Globus pallidus (tissue), 1 donor: ENCODE measurements at regions not wholly inside any gene's neighbourhood (a gene's known extent, or its start where the extent isn't known, plus 50 kb on each side); places are given as distances from the start of the nearest gene placed in this dataset.
"Not testable (repeated sequence)": the region's sequence is repeated elsewhere in the genome, so short reads cannot be mapped to it uniquely, and the experiment has no call there.

Experiments
- DNase-seq: peaks from one replicate; pipeline ENCODE4 v3.0.0-alpha.2; 2015; ENCODE audit warnings: low spot score

- no peak for DNase-seq
These were observed 78.4 kb downstream of the ADAMTS15 start for GRCh38 chr11:130526846-130527245.

DNA sequence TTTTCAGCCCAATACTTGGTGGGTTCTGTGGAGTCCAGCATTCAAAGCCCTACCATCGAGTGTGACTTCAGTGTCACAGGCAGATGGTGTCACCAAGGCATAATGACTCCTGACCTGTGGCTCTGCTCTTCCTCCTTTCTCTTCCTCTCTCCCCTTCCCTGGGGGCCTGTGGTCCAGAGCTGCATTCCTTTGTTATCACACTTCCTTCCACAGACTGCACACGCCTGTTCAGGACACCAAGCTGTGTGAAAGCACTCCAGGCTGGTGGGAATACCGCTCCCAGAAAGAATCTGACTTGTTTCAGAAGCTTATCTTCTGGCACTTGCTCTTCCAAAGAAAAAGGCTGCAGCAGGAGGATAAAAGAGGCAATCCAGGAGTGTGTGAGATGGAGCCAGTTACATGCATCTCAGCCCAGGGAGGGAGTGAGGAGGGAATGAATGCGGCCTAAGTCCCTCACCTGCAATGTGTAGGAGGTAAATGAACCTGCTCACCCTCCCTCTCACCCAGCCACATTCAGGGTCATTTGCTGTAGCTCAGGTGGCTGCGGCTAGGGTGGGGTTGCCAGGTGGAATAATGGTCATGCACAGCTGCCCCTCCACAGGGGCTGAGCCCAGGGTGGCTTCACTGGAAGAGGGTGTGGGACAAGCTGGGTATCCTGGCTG lies 79.3 kb downstream of the ADAMTS15 start:
- no peak for DNase-seq

- no peak for DNase-seq
These were observed 80.1 kb downstream of the ADAMTS15 start for GRCh38 chr11:130528298-130529261.

DNA sequence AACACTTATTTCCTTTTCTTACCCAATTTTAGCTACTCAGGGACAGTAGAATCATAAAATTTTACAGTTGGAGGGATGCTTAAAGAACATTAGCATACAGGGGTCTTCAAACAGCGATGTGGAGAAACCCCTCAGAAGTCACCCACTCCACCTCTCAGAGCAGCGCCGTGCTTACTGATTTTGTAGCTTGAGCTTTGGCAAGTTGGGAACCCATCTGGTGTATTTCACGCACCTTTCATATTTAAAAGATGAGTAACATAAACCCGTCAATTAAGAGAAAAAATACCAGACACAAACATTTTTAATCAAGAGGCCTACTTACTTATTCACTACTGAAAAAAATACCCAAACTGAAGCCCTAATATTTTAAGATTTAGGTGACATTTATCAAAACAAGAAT lies 80.9 kb downstream of the ADAMTS15 start:
- DNase-seq, result no peak

DNA sequence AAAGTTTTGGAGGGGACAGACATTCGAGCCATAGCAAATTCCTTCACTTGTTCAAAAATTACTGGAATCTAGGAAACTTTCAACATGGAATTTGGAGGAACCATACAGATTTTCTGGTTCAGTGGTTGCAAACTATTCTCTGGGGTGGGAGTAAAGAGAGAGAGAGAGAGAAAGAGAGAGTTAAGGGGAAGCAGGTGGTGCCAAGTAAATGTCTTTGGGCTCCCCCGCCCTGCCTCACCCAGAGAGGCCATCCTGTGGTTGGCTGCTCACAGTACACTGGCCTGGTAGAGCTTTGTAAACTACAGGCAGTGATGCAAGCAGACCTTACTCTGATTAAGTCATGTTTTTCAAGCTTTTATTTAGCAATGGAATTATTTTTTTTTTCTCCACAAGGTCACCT lies 82.6 kb downstream of the ADAMTS15 start:
- DNase-seq, result no peak

DNA sequence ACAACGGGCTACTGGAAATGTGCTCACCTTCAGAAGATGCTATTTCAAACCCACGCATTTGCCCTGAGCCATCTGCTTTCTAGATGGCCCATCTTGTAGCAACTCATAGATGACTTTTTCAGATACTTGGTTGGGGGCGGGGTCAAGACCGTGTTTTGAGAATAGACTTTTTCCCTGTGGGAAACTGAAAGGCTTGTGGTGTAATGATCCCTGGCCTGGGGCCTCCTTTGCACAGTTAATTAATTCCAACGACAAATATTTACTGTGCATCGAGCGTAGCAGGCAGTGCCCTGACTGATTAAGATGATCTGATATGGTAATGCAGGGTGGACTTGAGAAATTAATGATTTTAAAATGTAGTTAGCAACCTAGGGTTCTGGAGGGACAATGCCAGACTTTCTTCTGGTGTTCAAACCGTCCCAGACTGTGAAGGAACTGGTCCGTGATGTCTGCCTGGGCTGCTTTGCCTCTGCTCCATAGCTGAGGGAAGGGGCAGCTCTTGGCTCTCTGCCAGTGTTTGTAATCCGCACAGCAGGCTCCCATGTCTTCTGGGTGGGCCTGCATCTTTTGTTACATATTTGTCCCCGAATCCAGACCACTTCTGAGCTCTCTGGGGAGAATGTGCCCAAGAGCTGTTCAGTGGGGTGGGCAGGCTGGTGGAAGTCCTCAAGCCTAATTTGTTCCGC lies 84.8 kb downstream of the ADAMTS15 start:
- no peak for DNase-seq

GRCh38 chr11:130533871-130534270 lies 85.4 kb downstream of the ADAMTS15 start:
- no peak for DNase-seq

- DNase-seq, result no peak
These were observed 86.1 kb downstream of the ADAMTS15 start for GRCh38 chr11:130534551-130534950.

- no peak for DNase-seq
These were observed 87.1 kb downstream of the ADAMTS15 start for GRCh38 chr11:130535520-130535919.

- DNase-seq, result no peak
These were observed 87.9 kb downstream of the ADAMTS15 start for GRCh38 chr11:130536106-130537040.

DNA sequence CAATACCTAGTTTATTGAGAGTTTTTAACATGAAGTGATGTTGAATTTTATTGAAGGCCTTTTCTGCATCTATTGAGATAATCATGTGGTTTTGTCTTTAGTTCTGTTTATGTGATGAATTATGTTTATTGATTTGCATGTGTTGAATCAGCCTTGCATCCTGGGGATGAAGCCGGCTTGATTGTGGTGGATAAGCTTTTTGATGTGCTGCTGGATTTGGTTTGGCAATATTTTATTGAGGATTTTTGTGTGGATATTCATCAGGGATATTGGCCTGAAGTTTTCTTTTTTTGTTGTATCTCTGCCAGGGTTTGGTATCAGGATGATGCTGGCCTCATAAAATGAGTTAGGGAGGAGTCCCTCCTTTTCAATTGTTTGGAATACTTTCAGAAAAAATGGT lies 91.2 kb downstream of the ADAMTS15 start:
- not testable (repeated sequence) for DNase-seq

- no peak for DNase-seq
These were observed 95.8 kb downstream of the ADAMTS15 start for GRCh38 chr11:130544266-130544665.

- DNase-seq, result no peak
These were observed 97.1 kb downstream of the ADAMTS15 start for GRCh38 chr11:130545449-130546072.

- DNase-seq, result no peak
These were observed 98.0 kb downstream of the ADAMTS15 start for GRCh38 chr11:130546438-130546837.

DNA sequence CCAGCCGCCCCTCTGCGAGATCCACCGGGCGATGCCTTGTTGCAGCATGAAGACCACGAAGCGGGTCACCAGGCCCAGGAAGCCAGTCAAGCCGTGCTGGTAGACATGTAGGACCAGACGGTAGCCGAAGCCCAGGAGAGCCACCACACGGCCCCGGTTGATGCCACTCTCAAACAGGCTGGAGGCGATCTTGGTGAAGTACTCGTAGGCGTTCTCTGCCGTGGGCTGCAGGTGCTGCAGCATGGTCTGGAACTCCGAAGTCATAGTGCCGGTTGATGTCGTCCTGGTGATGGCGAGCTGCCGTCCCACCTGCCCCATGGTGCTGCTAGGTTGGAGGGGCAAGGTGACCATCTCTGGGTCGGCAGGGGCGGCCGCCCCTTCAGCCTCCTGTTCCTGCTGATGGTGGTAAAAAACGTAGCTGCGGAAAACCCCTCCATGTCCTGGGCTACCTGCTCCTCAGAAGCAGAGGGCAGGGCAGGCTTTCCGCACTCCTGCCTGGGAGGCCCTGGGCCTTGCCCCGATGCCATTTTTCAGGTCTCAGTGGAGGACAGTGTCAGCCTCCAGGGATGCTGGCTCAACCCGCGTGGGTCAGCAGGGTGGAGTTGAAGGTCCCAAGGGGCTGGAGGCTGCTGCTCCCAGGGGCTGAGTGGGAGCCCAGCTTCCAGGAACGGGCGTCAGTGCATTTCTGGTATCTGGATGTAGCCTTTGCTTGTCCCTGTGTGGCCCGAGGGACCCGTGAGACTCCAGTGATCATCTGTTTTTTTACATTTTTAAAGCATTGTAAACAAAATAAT lies 98.7 kb downstream of the ADAMTS15 start:
- no peak for DNase-seq

DNA sequence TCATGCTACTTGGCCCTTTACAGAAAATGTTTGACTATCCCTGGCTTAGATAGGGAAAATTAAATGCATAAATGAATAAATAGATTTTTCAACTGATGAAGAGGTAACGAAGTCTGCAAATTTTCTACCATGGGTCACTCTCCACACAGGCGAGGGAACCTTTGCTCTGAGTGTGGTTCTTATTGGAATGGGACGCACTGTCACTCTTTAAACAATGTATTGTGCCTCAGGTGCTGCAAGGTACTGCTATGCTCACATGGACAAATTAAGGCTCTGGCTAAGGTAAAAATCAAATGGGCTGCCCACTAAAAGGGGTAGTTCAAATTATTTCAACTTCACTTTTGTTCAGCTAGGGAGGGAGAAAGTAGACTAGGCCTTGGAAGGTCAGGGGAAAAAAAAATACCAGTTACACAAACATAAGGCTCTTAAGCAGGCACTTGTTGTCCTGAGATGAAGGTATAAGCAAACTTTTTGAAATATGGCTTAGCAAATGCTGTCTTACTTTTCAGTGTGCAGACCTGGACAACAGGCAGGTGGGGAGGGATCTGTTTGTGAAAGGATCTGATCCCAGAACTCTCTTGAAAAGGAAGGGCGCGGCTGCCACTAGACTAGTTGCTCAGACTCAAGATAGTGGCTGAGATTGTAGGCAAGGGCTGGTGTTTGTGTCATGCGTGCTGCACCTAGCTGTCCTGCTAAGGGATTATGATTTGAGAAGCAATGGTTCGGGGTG lies 99.5 kb downstream of the ADAMTS15 start:
- no peak for DNase-seq

- no peak for DNase-seq
These were observed 100.0 kb downstream of the ADAMTS15 start for GRCh38 chr11:130548491-130548833.

GRCh38 chr11:130549393-130549999 lies 101.1 kb downstream of the ADAMTS15 start:
- DNase-seq, result no peak

DNA sequence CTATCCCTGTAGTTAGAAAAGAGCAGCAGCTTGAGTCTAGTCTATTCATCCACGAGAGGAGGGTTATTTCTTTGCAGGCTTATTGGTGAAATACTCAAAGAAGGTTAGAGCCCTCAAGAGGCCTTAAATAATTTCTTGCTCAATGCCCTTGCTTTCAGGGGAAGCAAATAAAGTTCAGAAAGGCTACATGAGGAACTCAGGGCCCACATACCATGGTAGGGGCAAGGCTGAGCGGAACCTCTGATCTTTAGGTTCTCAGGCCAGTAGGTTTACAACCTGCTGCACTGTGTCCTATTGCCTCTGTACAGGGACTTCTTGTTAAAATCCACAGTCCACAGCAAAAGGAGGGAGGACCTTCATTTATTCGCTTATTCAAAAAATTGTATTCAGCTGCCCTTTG lies 101.7 kb downstream of the ADAMTS15 start:
- no peak for DNase-seq
